ENCODE measurements at regions not wholly inside any gene's neighbourhood (a gene's known extent, or its start where the extent isn't known, plus 50 kb on each side); places are given as distances from the start of the nearest gene placed in this dataset.

DNA sequence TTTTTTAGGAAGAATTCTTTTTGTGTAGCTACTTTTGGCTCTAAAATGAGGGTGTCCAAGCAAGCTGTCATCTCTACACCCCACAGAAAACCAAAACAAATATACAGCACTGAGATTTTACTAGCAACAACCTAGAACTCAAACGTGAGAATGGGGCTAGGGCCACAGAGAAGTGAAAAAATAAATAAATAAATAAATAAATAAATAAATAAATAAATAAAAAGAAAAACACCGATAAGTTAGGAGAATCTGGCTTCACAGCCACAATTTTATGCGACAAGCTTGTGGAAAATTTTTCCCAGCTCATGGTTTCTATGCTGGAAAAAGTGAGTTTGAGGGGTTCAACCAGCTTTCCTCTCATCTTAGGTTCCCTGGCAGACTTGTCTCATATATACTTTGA, 324.6 kb upstream of the TACR3 start:
- H3K27ac ChIP-seq (ENCODE audit: low read depth in 1 of 2, low read length in 1 of 2), result no peak overlapping the region
- ATAC-seq (ENCODE audit: insufficient read depth, low FRiP score) (no peak), DNase-seq (no peak)
- no peak overlapping the region for H3K4me3 ChIP-seq
- 72 to 76% methylated on average over 3 of the region's 3 CpGs for WGBS, 2 donors
- no peaks in the 10 kb centered on the region for H3K36me3 ChIP-seq (ENCODE audit: control insufficient read depth in 4 of 4, insufficient read depth in 4 of 4, low read length in 4 of 4)
- H3K9me3 ChIP-seq (ENCODE audit: control insufficient read depth in 4 of 4, insufficient read depth in 3 of 4, low read length in 3 of 4), result no peaks in the 10 kb centered on the region
- H3K27me3 ChIP-seq (ENCODE audit: control insufficient read depth in 3 of 3, insufficient read depth in 3 of 3, low read length in 2 of 3), result no peaks in the 10 kb centered on the region
- H3K9ac ChIP-seq (ENCODE audit: insufficient read depth in 1 of 2, low read length in 2 of 2), result no peak overlapping the region
- TF ChIP-seq, protein P1, sequence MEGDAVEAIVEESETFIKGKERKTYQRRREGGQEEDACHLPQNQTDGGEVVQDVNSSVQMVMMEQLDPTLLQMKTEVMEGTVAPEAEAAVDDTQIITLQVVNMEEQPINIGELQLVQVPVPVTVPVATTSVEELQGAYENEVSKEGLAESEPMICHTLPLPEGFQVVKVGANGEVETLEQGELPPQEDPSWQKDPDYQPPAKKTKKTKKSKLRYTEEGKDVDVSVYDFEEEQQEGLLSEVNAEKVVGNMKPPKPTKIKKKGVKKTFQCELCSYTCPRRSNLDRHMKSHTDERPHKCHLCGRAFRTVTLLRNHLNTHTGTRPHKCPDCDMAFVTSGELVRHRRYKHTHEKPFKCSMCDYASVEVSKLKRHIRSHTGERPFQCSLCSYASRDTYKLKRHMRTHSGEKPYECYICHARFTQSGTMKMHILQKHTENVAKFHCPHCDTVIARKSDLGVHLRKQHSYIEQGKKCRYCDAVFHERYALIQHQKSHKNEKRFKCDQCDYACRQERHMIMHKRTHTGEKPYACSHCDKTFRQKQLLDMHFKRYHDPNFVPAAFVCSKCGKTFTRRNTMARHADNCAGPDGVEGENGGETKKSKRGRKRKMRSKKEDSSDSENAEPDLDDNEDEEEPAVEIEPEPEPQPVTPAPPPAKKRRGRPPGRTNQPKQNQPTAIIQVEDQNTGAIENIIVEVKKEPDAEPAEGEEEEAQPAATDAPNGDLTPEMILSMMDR (IDR thresholded peaks at IDR 0.05; ENCODE audit: control extremely low read depth, extremely low read depth), result no peak
- H3K4me1 ChIP-seq (ENCODE audit: control insufficient read depth in 5 of 5, insufficient read depth in 5 of 5, low read length in 5 of 5), result no peaks in the 10 kb centered on the region

DNA sequence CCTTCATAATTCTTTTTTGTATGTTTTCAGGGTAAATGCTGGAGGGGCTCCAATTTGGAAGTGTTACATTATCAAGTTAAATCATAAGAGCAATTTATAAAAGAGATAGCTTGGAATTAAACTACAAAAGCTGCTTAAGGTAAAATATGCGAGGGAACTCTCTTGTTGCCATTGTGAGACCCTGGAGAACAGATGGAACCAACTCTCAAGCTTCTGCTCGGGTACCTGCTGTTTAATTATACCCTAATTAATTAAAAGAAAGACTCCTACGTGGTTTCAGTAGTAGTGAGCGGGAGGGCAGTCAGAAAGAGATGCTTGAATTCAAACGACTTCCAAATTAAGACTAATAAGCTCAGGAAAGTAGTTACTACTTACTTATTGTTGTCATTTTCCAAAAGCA, 313.1 kb upstream of the TACR3 start:
- Histone ChIP-seq H3K27me3 (ENCODE audit: control insufficient read depth in 3 of 3, insufficient read depth in 3 of 3, low read length in 2 of 3) (no peaks in the 10 kb centered on the region), H3K27ac (ENCODE audit: low read depth in 1 of 2, low read length in 1 of 2) (no peak overlapping the region), H3K4me1 (ENCODE audit: control insufficient read depth in 5 of 5, insufficient read depth in 5 of 5, low read length in 5 of 5) (no peaks in the 10 kb centered on the region), H3K9me3 (ENCODE audit: control insufficient read depth in 4 of 4, insufficient read depth in 3 of 4, low read length in 3 of 4) (no peaks in the 10 kb centered on the region), H3K4me3 (no peak overlapping the region), H3K36me3 (ENCODE audit: control insufficient read depth in 4 of 4, insufficient read depth in 4 of 4, low read length in 4 of 4) (no peaks in the 10 kb centered on the region), H3K9ac (ENCODE audit: insufficient read depth in 1 of 2, low read length in 2 of 2) (no peak overlapping the region)
- TF ChIP-seq, protein P1 (IDR thresholded peaks at IDR 0.05; ENCODE audit: control extremely low read depth, extremely low read depth), result no peak
- ATAC-seq (ENCODE audit: insufficient read depth, low FRiP score) (no peak), DNase-seq (no peak)
- WGBS, 2 donors, result 72 to 75% methylated on average over 5 of the region's 5 CpGs

DNA sequence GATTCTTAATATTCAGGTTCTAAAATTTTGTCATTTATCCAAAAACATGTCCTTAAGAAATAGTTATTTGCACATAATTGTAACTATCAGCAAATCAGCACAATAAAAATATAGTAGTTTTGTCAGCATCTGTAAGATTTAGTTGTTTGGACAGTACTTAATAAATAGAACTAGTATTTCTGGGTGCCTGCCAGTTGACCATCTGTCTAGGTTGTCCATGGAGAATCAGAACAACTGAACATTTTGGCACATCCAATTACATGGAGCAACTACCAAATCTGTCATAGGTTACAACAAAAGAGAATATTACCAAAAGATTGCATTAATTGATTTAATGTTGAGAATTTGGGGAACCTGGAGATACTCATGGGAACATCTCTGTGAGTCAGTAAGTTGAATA, 305.5 kb upstream of the TACR3 start:
- H3K36me3 ChIP-seq (ENCODE audit: control insufficient read depth in 4 of 4, insufficient read depth in 4 of 4, low read length in 4 of 4), result no peaks in the 10 kb centered on the region
- no peak overlapping the region for H3K9ac ChIP-seq (ENCODE audit: insufficient read depth in 1 of 2, low read length in 2 of 2)
- ATAC-seq (ENCODE audit: insufficient read depth, low FRiP score) (no peak), DNase-seq (peak in 2 of 3 donors; percentile 1 to 13)
- no peak overlapping the region for H3K27ac ChIP-seq (ENCODE audit: low read depth in 1 of 2, low read length in 1 of 2)
- H3K4me3 ChIP-seq, result no peak overlapping the region
- no peaks in the 10 kb centered on the region for H3K27me3 ChIP-seq (ENCODE audit: control insufficient read depth in 3 of 3, insufficient read depth in 3 of 3, low read length in 2 of 3)
- H3K9me3 ChIP-seq (ENCODE audit: control insufficient read depth in 4 of 4, insufficient read depth in 3 of 4, low read length in 3 of 4), result no peaks in the 10 kb centered on the region
- TF ChIP-seq, protein P1 (IDR thresholded peaks at IDR 0.05; ENCODE audit: control extremely low read depth, extremely low read depth), result no peak
- H3K4me1 ChIP-seq (ENCODE audit: control insufficient read depth in 5 of 5, insufficient read depth in 5 of 5, low read length in 5 of 5), result no peaks in the 10 kb centered on the region

DNA sequence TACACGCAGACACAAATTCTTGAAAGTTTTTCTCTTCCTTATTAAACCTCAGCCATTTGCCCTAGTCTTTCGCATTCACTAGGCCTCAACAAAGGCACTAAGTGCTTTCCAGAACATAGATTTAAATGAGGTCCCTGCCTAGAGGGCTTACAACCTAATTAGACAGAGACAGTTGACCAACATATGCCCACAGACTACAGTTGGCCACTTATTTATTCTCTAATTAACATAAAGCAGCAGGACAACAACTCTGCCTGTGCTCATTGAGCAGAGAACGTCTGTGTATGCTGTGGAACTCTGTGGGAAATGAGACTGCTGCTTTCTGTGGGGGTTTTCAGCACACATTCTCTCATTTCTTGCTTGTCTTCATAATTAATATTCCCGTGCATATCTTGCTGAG, 303.0 kb upstream of the TACR3 start:
- Histone ChIP-seq H3K27ac (ENCODE audit: low read depth in 1 of 2, low read length in 1 of 2) (no peak overlapping the region), H3K27me3 (ENCODE audit: control insufficient read depth in 3 of 3, insufficient read depth in 3 of 3, low read length in 2 of 3) (no peaks in the 10 kb centered on the region), H3K9ac (ENCODE audit: insufficient read depth in 1 of 2, low read length in 2 of 2) (no peak overlapping the region), H3K4me3 (no peak overlapping the region), H3K4me1 (ENCODE audit: control insufficient read depth in 5 of 5, insufficient read depth in 5 of 5, low read length in 5 of 5) (no peaks in the 10 kb centered on the region), H3K36me3 (ENCODE audit: control insufficient read depth in 4 of 4, insufficient read depth in 4 of 4, low read length in 4 of 4) (no peaks in the 10 kb centered on the region), H3K9me3 (ENCODE audit: control insufficient read depth in 4 of 4, insufficient read depth in 3 of 4, low read length in 3 of 4) (no peaks in the 10 kb centered on the region)
- WGBS, 2 donors, result 79 to 83% methylated on average over 4 of the region's 4 CpGs
- TF ChIP-seq, protein P1 (IDR thresholded peaks at IDR 0.05; ENCODE audit: control extremely low read depth, extremely low read depth), result no peak
- DNase-seq (no peak), ATAC-seq (ENCODE audit: insufficient read depth, low FRiP score) (no peak)
